ENCODE measurements at regions not wholly inside any gene's neighbourhood (a gene's known extent, or its start where the extent isn't known, plus 50 kb on each side); places are given as distances from the start of the nearest gene placed in this dataset.
"Not testable (repeated sequence)": the region's sequence is repeated elsewhere in the genome, so short reads cannot be mapped to it uniquely, and the experiment has no call there.

DNA sequence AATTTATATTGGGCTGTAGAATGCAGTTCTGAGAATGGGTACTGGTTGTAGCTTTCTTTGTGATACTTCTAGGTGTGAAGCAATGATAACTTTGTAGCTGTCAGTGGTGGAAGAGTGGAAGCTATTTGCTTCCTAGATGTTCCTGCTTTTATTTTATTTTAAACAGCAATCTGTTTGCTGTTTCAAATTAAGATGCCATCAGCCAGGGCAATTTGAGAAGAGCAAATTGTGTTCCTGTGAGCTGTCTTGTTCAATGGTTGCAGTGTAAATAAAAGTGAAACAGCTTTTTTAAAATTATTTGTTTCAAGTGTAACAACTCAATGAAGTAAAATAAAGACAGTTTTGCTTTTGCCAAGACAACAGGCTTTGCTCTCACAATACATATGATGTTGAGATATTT is 150.8 kb upstream of the TMEM229A start:
- Histone ChIP-seq H3K9me3 (no peaks in the 10 kb centered on the region), H3K27ac (replicated peaks in 1 of 4) (no peak overlapping the region), H3K27me3 (no peaks in the 10 kb centered on the region), H3K36me3 (no peaks in the 10 kb centered on the region), H3K4me3 (no peak overlapping the region), H3K4me1 (no peaks in the 10 kb centered on the region)
- TF ChIP-seq POLR2AphosphoS5 (IDR thresholded peaks at IDR 0.05) (no peak), POLR2A (IDR thresholded peaks at IDR 0.05; ENCODE audit: low read depth) (no peak), EP300 (IDR thresholded peaks at IDR 0.05) (no peak)
- TF ChIP-seq, protein P1, sequence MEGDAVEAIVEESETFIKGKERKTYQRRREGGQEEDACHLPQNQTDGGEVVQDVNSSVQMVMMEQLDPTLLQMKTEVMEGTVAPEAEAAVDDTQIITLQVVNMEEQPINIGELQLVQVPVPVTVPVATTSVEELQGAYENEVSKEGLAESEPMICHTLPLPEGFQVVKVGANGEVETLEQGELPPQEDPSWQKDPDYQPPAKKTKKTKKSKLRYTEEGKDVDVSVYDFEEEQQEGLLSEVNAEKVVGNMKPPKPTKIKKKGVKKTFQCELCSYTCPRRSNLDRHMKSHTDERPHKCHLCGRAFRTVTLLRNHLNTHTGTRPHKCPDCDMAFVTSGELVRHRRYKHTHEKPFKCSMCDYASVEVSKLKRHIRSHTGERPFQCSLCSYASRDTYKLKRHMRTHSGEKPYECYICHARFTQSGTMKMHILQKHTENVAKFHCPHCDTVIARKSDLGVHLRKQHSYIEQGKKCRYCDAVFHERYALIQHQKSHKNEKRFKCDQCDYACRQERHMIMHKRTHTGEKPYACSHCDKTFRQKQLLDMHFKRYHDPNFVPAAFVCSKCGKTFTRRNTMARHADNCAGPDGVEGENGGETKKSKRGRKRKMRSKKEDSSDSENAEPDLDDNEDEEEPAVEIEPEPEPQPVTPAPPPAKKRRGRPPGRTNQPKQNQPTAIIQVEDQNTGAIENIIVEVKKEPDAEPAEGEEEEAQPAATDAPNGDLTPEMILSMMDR (IDR thresholded peaks at IDR 0.05): no peak
- intact Hi-C loops (cut with DNase I): no loop called here
- no peak for DNase-seq (ENCODE audit: extremely low spot score)

DNA sequence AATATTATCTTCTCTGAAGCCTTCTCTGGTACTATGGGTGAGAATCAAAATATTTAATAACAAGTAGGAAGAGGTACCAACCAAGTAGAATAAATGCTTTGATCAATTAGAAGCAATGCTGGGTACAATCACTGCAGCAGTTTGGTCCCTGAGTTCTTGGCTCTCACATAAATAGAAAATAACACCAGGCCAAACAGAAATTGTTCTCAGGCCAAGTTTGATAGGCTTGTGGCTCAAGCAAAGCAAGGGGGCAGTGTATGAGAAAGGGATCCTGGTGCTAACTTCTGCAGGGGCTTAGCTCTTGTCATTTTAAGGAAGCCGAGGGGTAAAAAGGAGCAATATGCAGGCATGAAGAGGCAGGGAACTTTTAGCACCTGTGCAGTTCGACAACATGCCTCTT is 146.8 kb upstream of the TMEM229A start:
- intact Hi-C loops (cut with DNase I): no loop called here
- WGBS: 90% methylated on average over 2 of the region's 2 CpGs
- no peak for DNase-seq (ENCODE audit: extremely low spot score)
- H3K4me1 ChIP-seq: no peaks in the 10 kb centered on the region
- H3K9me3 ChIP-seq: no peaks in the 10 kb centered on the region
- no peak overlapping the region for H3K27ac ChIP-seq (replicated peaks in 1 of 4)
- H3K4me3 ChIP-seq: no peak overlapping the region
- H3K36me3 ChIP-seq: no peaks in the 10 kb centered on the region
- TF ChIP-seq, protein P1 (IDR thresholded peaks at IDR 0.05): no peak
- TF ChIP-seq POLR2AphosphoS5 (IDR thresholded peaks at IDR 0.05): no peak
- TF ChIP-seq POLR2A (IDR thresholded peaks at IDR 0.05; ENCODE audit: low read depth): no peak
- no peak for TF ChIP-seq EP300 (IDR thresholded peaks at IDR 0.05)
- H3K27me3 ChIP-seq: no peaks in the 10 kb centered on the region

DNA sequence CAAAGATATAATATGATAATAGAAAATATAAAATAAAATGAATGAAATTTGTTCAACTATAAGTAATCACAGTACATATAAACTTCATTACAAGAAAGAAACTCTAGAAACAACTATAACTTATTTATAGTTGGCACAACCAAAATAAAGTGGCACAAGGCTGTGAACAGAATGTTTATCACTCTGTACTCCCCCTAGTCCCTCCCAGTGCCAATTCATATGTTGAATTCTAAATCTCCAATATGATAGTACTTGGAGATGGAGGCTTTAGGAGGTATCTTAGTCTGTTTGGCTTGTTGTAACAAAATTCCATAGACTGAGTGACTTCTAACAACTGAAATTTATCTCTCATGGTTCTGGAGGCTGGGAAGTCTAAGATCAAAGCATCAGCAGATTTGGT is 145.0 kb upstream of the TMEM229A start:
- DNase-seq (ENCODE audit: extremely low spot score): no peak
- H3K9me3 ChIP-seq: no peaks in the 10 kb centered on the region
- H3K4me3 ChIP-seq: no peak overlapping the region
- intact Hi-C loops (cut with DNase I): no loop called here
- H3K36me3 ChIP-seq: no peaks in the 10 kb centered on the region
- TF ChIP-seq POLR2A (IDR thresholded peaks at IDR 0.05; ENCODE audit: low read depth): no peak
- TF ChIP-seq, protein P1 (IDR thresholded peaks at IDR 0.05): no peak
- no peak for TF ChIP-seq EP300 (IDR thresholded peaks at IDR 0.05)
- TF ChIP-seq POLR2AphosphoS5 (IDR thresholded peaks at IDR 0.05): no peak
- no peaks in the 10 kb centered on the region for H3K4me1 ChIP-seq
- no peak overlapping the region for H3K27ac ChIP-seq (replicated peaks in 1 of 4)
- H3K27me3 ChIP-seq: no peaks in the 10 kb centered on the region

DNA sequence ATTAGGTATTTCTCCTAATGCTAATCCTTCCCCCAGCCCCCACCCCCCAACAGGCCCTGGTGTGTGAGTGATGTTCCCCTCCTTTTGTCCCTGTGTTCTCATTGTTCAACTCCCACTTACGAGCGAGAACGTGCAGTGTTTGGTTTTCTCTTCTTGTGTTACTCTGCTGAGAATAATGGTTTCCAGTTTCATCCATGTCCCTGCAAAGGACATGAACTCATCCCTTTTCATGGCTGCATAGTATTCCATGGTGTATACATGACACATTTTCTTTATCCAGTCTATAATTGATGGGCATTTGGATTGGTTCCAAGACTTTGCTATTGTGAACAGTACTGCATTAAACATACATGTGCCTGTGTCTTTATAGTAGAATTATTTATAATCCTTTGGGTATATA is 138.9 kb upstream of the TMEM229A start:
- not testable (repeated sequence) for H3K36me3 ChIP-seq; H3K9me3 ChIP-seq; H3K27ac ChIP-seq (replicated peaks in 1 of 4); H3K4me1 ChIP-seq; DNase-seq (ENCODE audit: extremely low spot score); H3K4me3 ChIP-seq; H3K27me3 ChIP-seq
- intact Hi-C loops (cut with DNase I): loop anchor here (2.0 to 5.0 kb wide), 2 partner anchors 595 to 611 kb away; partner anchors contain the start of gene GPR37
- 91% methylated on average over 3 of the region's 3 CpGs for WGBS

DNA sequence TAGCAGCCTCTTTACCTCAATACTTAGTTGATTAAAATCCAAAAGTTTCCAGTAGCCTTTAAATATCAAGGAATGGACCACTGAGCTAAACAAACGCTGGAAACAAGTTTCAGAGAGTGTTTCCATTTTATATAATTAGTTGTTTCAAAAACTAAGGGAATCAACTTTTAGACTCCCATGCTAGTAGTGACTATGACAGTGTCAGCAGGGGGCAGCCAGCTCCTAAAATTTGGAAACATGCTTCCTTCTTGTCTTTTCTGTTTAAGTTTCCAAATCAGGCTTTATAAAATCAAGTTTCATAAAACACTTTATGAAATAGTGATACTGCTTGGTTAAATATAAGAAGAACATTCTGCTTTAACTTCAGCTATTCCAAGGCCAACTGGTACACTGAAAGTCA is 138.2 kb upstream of the TMEM229A start:
- Histone ChIP-seq H3K4me1 (no peaks in the 10 kb centered on the region), H3K27ac (replicated peaks in 1 of 4) (no peak overlapping the region), H3K27me3 (no peaks in the 10 kb centered on the region), H3K36me3 (no peaks in the 10 kb centered on the region), H3K9me3 (no peaks in the 10 kb centered on the region), H3K4me3 (no peak overlapping the region)
- intact Hi-C loops (cut with DNase I): loop anchor here (2.0 to 5.0 kb wide), 2 partner anchors 596 to 612 kb away; partner anchors contain the start of gene GPR37
- no peak for DNase-seq (ENCODE audit: extremely low spot score)
- TF ChIP-seq, protein P1 (IDR thresholded peaks at IDR 0.05): peak; percentile 42 to 44 (median 44)
- no peak for TF ChIP-seq EP300 (IDR thresholded peaks at IDR 0.05)
- TF ChIP-seq POLR2AphosphoS5 (IDR thresholded peaks at IDR 0.05): no peak
- no peak for TF ChIP-seq POLR2A (IDR thresholded peaks at IDR 0.05; ENCODE audit: low read depth)
- 39% methylated on average over 1 of the region's 1 CpG for WGBS
